IMR-90 (cell line): ENCODE measurements at regions not wholly inside any gene's neighbourhood (a gene's known extent, or its start where the extent isn't known, plus 50 kb on each side); places are given as distances from the start of the nearest gene placed in this dataset.

Experiments
- FOS ChIP-seq: fragments of 150-350 bp; IDR thresholded peaks from 2 replicates; pipeline ENCODE4 v1.6.1; 2016; ENCODE audit warnings: low read depth, low read length
- MAZ ChIP-seq: IDR thresholded peaks from 2 replicates; pipeline ENCODE4 v1.6.1; 2012; ENCODE audit warnings: low read depth, mild to moderate bottlenecking, low read length, improper control_type of control experiment, moderate library complexity, borderline replicate concordance
- TF ChIP-seq, protein P1 (sequence below): conservative IDR thresholded peaks from 2 replicates; pipeline ENCODE4 v1.5.1; 2012; ENCODE audit warnings: mild to moderate bottlenecking, low read depth, low read length, improper control_type of control experiment

DNA sequence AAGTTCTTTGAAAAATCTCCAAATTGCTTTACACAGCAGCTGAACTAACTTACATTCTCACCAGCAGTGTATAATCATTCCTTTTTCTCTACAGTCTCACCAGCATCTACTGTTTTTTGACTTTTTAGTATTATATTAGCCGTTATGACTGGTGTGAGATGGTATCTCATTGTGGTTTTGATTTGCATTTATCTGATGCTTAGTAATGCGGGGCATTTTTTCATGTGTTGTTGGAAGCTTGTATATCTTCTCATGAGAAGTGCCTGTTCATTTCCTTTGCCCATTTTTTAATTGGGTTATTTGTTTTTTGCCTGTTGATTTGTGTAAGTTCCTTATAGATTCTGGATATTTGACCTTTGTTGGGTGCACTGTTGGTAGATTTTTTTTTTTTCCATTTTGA, 931.7 kb downstream of the CENPC start:
- TF ChIP-seq MAZ, result no peak
- TF ChIP-seq, protein P1, sequence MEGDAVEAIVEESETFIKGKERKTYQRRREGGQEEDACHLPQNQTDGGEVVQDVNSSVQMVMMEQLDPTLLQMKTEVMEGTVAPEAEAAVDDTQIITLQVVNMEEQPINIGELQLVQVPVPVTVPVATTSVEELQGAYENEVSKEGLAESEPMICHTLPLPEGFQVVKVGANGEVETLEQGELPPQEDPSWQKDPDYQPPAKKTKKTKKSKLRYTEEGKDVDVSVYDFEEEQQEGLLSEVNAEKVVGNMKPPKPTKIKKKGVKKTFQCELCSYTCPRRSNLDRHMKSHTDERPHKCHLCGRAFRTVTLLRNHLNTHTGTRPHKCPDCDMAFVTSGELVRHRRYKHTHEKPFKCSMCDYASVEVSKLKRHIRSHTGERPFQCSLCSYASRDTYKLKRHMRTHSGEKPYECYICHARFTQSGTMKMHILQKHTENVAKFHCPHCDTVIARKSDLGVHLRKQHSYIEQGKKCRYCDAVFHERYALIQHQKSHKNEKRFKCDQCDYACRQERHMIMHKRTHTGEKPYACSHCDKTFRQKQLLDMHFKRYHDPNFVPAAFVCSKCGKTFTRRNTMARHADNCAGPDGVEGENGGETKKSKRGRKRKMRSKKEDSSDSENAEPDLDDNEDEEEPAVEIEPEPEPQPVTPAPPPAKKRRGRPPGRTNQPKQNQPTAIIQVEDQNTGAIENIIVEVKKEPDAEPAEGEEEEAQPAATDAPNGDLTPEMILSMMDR, result no peak
- no peak for TF ChIP-seq FOS
